ENCODE measurements at regions not wholly inside any gene's neighbourhood (a gene's known extent, or its start where the extent isn't known, plus 50 kb on each side); places are given as distances from the start of the nearest gene placed in this dataset.

DNA sequence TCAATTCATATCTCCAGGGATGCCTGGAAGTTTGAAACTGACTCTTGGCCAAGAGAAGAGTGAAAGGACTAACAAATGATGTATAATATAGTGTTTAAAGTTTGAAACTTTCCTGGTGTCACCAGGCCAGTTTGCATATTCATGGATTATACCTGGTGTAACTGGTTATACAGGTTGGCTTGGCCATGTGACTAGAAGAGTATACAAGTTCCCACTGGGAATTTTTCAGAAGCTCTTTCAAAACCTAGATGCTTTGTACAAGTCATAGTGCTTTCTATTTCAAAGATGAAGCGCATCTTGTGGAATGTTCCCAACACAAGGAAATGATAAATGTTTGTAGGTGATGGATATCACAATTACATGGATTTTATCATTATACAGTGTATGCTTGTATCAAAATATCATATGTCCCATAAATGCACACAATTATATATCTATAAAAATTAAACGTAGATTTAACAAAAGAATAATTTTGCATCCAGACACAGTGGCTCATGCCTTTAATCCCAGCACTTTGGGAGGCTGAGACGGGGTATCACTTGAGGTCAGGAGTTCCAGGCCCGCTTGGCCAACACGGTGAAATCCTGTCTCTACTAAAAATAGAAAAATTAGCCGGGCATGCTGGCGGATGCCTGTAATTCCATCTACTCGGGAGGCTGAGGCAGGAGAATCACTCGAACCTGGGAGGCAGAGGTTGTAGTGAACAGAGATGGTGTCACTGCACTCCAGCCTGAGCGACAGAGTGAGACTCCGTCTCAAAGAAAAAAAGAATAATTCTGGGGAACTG lies 1420.2 kb downstream of the GRIK2 start:
- under 1% methylated on average over 11 of the region's 11 CpGs for WGBS (ENCODE audit: insufficient coverage, low coverage, missing lambda C conversion rate)

More for the DNA sequence above, 1420.2 kb downstream of the GRIK2 start:
- no peak overlapping the region for H3K4me3 ChIP-seq
- no peaks in the 10 kb centered on the region for H3K9me1 ChIP-seq (ENCODE audit: control insufficient read depth, insufficient read depth, low read length)
- no peaks in the 10 kb centered on the region for H3K27me3 ChIP-seq (ENCODE audit: control insufficient read depth in 2 of 2, insufficient read depth in 2 of 2, low read length in 2 of 2)
- no peaks in the 10 kb centered on the region for H3K36me3 ChIP-seq (ENCODE audit: control insufficient read depth, insufficient read depth, low read length)
- H3K9me3 ChIP-seq (replicated peaks; ENCODE audit: control insufficient read depth, insufficient read depth, low read depth, low read length) = no peaks in the 10 kb centered on the region
- BruUV-seq (replicated peaks) = no TSS peak
- H3K4me1 ChIP-seq (replicated peaks in 1 of 2; ENCODE audit: control insufficient read depth in 2 of 2, insufficient read depth in 2 of 2, low read length in 2 of 2) = no peaks in the 10 kb centered on the region
- FAIRE-seq (no peak), ATAC-seq (no peak), DNase-seq (ENCODE audit: extremely low read depth in 1 of 4, low spot score in 3 of 4) (no peak)
- H3K4me2 ChIP-seq (ENCODE audit: insufficient read depth, low read length) = no peak overlapping the region
- TF ChIP-seq U2AF1 (optimal IDR thresholded peaks at IDR 0.05; ENCODE audit: low read depth, low read length) (no peak), FOXJ3 (CRISPR knock-in tag; IDR thresholded peaks at IDR 0.05) (no peak), HOXB6 (CRISPR knock-in tag; IDR thresholded peaks at IDR 0.05; ENCODE audit: borderline replicate concordance) (no peak)
- TF ChIP-seq, protein P1, sequence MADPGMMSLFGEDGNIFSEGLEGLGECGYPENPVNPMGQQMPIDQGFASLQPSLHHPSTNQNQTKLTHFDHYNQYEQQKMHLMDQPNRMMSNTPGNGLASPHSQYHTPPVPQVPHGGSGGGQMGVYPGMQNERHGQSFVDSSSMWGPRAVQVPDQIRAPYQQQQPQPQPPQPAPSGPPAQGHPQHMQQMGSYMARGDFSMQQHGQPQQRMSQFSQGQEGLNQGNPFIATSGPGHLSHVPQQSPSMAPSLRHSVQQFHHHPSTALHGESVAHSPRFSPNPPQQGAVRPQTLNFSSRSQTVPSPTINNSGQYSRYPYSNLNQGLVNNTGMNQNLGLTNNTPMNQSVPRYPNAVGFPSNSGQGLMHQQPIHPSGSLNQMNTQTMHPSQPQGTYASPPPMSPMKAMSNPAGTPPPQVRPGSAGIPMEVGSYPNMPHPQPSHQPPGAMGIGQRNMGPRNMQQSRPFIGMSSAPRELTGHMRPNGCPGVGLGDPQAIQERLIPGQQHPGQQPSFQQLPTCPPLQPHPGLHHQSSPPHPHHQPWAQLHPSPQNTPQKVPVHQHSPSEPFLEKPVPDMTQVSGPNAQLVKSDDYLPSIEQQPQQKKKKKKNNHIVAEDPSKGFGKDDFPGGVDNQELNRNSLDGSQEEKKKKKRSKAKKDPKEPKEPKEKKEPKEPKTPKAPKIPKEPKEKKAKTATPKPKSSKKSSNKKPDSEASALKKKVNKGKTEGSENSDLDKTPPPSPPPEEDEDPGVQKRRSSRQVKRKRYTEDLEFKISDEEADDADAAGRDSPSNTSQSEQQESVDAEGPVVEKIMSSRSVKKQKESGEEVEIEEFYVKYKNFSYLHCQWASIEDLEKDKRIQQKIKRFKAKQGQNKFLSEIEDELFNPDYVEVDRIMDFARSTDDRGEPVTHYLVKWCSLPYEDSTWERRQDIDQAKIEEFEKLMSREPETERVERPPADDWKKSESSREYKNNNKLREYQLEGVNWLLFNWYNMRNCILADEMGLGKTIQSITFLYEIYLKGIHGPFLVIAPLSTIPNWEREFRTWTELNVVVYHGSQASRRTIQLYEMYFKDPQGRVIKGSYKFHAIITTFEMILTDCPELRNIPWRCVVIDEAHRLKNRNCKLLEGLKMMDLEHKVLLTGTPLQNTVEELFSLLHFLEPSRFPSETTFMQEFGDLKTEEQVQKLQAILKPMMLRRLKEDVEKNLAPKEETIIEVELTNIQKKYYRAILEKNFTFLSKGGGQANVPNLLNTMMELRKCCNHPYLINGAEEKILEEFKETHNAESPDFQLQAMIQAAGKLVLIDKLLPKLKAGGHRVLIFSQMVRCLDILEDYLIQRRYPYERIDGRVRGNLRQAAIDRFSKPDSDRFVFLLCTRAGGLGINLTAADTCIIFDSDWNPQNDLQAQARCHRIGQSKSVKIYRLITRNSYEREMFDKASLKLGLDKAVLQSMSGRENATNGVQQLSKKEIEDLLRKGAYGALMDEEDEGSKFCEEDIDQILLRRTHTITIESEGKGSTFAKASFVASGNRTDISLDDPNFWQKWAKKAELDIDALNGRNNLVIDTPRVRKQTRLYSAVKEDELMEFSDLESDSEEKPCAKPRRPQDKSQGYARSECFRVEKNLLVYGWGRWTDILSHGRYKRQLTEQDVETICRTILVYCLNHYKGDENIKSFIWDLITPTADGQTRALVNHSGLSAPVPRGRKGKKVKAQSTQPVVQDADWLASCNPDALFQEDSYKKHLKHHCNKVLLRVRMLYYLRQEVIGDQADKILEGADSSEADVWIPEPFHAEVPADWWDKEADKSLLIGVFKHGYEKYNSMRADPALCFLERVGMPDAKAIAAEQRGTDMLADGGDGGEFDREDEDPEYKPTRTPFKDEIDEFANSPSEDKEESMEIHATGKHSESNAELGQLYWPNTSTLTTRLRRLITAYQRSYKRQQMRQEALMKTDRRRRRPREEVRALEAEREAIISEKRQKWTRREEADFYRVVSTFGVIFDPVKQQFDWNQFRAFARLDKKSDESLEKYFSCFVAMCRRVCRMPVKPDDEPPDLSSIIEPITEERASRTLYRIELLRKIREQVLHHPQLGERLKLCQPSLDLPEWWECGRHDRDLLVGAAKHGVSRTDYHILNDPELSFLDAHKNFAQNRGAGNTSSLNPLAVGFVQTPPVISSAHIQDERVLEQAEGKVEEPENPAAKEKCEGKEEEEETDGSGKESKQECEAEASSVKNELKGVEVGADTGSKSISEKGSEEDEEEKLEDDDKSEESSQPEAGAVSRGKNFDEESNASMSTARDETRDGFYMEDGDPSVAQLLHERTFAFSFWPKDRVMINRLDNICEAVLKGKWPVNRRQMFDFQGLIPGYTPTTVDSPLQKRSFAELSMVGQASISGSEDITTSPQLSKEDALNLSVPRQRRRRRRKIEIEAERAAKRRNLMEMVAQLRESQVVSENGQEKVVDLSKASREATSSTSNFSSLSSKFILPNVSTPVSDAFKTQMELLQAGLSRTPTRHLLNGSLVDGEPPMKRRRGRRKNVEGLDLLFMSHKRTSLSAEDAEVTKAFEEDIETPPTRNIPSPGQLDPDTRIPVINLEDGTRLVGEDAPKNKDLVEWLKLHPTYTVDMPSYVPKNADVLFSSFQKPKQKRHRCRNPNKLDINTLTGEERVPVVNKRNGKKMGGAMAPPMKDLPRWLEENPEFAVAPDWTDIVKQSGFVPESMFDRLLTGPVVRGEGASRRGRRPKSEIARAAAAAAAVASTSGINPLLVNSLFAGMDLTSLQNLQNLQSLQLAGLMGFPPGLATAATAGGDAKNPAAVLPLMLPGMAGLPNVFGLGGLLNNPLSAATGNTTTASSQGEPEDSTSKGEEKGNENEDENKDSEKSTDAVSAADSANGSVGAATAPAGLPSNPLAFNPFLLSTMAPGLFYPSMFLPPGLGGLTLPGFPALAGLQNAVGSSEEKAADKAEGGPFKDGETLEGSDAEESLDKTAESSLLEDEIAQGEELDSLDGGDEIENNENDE (IDR thresholded peaks at IDR 0.05; ENCODE audit: low read depth, low read length) = no peak
- no peak overlapping the region for H3K9ac ChIP-seq (ENCODE audit: insufficient read depth in 1 of 2, low read depth in 2 of 2, low read length in 2 of 2)
- H2AFZ ChIP-seq (ENCODE audit: low read depth, low read length) = no peak overlapping the region
- no peaks in the 10 kb centered on the region for H4K20me1 ChIP-seq (replicated peaks; ENCODE audit: control insufficient read depth, insufficient read depth, low read length)
- intact Hi-C loops (cut with micrococcal nuclease) = no loop called here
- in situ Hi-C loops (cut with MboI) = no loop called here
- CTCF ChIA-PET (ENCODE audit: low intra/inter-chr PET ratio) = no interaction called here
- POLR2A ChIA-PET = no interaction called here
- H3K27ac ChIP-seq (ENCODE audit: extremely low read depth, low read depth, low read length) = no peak overlapping the region
- H3K79me2 ChIP-seq (ENCODE audit: control insufficient read depth, insufficient read depth, low read length) = no peaks in the 10 kb centered on the region
